ENCODE measurements at regions not wholly inside any gene's neighbourhood (a gene's known extent, or its start where the extent isn't known, plus 50 kb on each side); places are given as distances from the start of the nearest gene placed in this dataset.

GRCh38 chr10:4013651-4014121, 228.7 kb upstream of the KLF6 start (continued):
- no peak for TF ChIP-seq ZNF584 (CRISPR knock-in tag; IDR thresholded peaks at IDR 0.05; ENCODE audit: low read depth)
- no peak for TF ChIP-seq ZZZ3 (IDR thresholded peaks at IDR 0.05)
- TF ChIP-seq PTBP1 (IDR thresholded peaks at IDR 0.05; ENCODE audit: low read depth, low read length) = no peak
- TF ChIP-seq ZNF717 (CRISPR knock-in tag; IDR thresholded peaks at IDR 0.05) = no peak
- TF ChIP-seq ZNF436 (CRISPR knock-in tag; IDR thresholded peaks at IDR 0.05) = no peak
- no peak for TF ChIP-seq ZNF277 (CRISPR knock-in tag; IDR thresholded peaks at IDR 0.05; ENCODE audit: borderline replicate concordance)
- no peak for TF ChIP-seq HDAC6 (IDR thresholded peaks at IDR 0.05; ENCODE audit: low read depth, low read length)
- no peak for TF ChIP-seq MITF (IDR thresholded peaks at IDR 0.05)
- no peak for TF ChIP-seq TFAP4 (CRISPR knock-in tag; IDR thresholded peaks at IDR 0.05; ENCODE audit: borderline replicate concordance)
- no peak for TF ChIP-seq HNRNPH1 (optimal IDR thresholded peaks at IDR 0.05; ENCODE audit: low read depth, low read length)
- TF ChIP-seq MYNN (IDR thresholded peaks at IDR 0.05) = no peak
- no peak for TF ChIP-seq MYNN (CRISPR knock-in tag; IDR thresholded peaks at IDR 0.05)
- no peak for TF ChIP-seq MTA2 (IDR thresholded peaks at IDR 0.05; ENCODE audit: low read depth)
- no peak for TF ChIP-seq CAMTA2 (CRISPR knock-in tag; conservative IDR thresholded peaks at IDR 0.05)
- no peak for TF ChIP-seq MLX (CRISPR knock-in tag; conservative IDR thresholded peaks at IDR 0.05)
- no peak for TF ChIP-seq FOXJ3 (CRISPR knock-in tag; IDR thresholded peaks at IDR 0.05)
- TF ChIP-seq PCBP1 (IDR thresholded peaks at IDR 0.05; ENCODE audit: low read depth, low read length, poor library complexity, severe bottlenecking) = no peak

Measured in K562 (cell line).